H1 (cell line): ENCODE measurements at regions not wholly inside any gene's neighbourhood (a gene's known extent, or its start where the extent isn't known, plus 50 kb on each side); places are given as distances from the start of the nearest gene placed in this dataset.

Source experiments
- CTCF ChIA-PET: fragments of 300-600 bp; sonication (Branson Sonifier 250); formaldehyde crosslinking; loops from one replicate; lab custom pipeline; 2021; ENCODE audit not compliant: partially characterized antibody; lab: Charles Lee
- POLR2A ChIA-PET: fragments of 300-600 bp; sonication (Branson Sonifier 250); formaldehyde crosslinking; loops from one replicate; lab custom pipeline; 2021; ENCODE audit warnings: inconsistent platforms; ENCODE audit not compliant: partially characterized antibody; lab: Charles Lee
- DNase-seq, 2 experiments: peaks; one replicate each; pipeline versions ENCODE4 v3.0.0 to v3.0.0-alpha.2; 2010 to 2022; ENCODE audit warnings: low spot score in 2 of 2, low read depth in 1 of 2, mixed read lengths in 1 of 2
- FAIRE-seq: peaks from 2 replicates; lab custom pipeline; 2011; peaks lifted over from hg19 to GRCh38; lab: Jason Lieb, UNC
- H2AFZ ChIP-seq: 2 replicates; pipeline ENCODE4 v1.8.1; 2012; ENCODE audit warnings: low read length, inconsistent platforms
- H2AK5ac ChIP-seq: 2 replicates; pipeline ENCODE4 v1.6.1; 2013; ENCODE audit warnings: low read depth, low read length
- H2BK120ac ChIP-seq: replicated peaks from 2 replicates; pipeline ENCODE3; 2013; ENCODE audit warnings: low read depth, low read length, inconsistent platforms
- H2BK12ac ChIP-seq: 2 replicates; pipeline ENCODE4 v1.6.1; 2013; ENCODE audit warnings: low read depth, low read length
- H2BK15ac ChIP-seq: 2 replicates; pipeline ENCODE4 v1.6.1; 2013; ENCODE audit warnings: low read length
- H2BK20ac ChIP-seq: 2 replicates; pipeline ENCODE4 v1.6.1; 2013; ENCODE audit warnings: low read length
- H2BK5ac ChIP-seq: 2 replicates; pipeline ENCODE4 v1.6.1; 2013; ENCODE audit warnings: low read depth, low read length
- H3K14ac ChIP-seq: 2 replicates; pipeline ENCODE4 v1.6.1; 2013; ENCODE audit warnings: inconsistent platforms; ENCODE audit not compliant: insufficient read length
- H3K18ac ChIP-seq: 2 replicates; pipeline ENCODE4 v1.6.1; 2013; ENCODE audit warnings: low read length; ENCODE audit errors: extremely low read depth
- H3K23ac ChIP-seq: 2 replicates; pipeline ENCODE4 v1.6.1; 2013; ENCODE audit warnings: inconsistent platforms; ENCODE audit not compliant: insufficient read length
- H3K23me2 ChIP-seq: 2 replicates; pipeline ENCODE4 v1.6.1; 2013; ENCODE audit warnings: low read depth, low read length
- H3K27ac ChIP-seq: 2 replicates; pipeline ENCODE4 v1.6.1; 2011; ENCODE audit warnings: low read depth, low read length, inconsistent platforms
- H3K27me3 ChIP-seq, 4 experiments: replicated peaks in 1 of 4; 1 replicate in 1 of 4; 2 replicates in 3 of 4; pipeline versions ENCODE4 v1.6.1 to v1.8.1; 2011 to 2013; ENCODE audit warnings: low read length in 3 of 4, mild to moderate bottlenecking in 3 of 4, inconsistent platforms in 2 of 4, mixed read lengths in 2 of 4, moderate library complexity in 1 of 4; ENCODE audit not compliant: control insufficient read depth in 3 of 4, insufficient read depth in 3 of 4; ENCODE audit errors: extremely low read depth in 1 of 4
- H3K36me3 ChIP-seq, 4 experiments: 2 replicates each; pipeline versions ENCODE4 v1.6.1 to v1.8.1; 2011 to 2013; ENCODE audit warnings: mild to moderate bottlenecking in 4 of 4, low read length in 3 of 4, moderate library complexity in 2 of 4, control low read depth in 1 of 4, inconsistent platforms in 1 of 4; ENCODE audit not compliant: insufficient read depth in 4 of 4, control insufficient read depth in 2 of 4
- H3K4ac ChIP-seq: replicated peaks from 2 replicates; pipeline ENCODE3; 2013; ENCODE audit warnings: low read length, low read depth, mixed read lengths, inconsistent platforms; ENCODE audit not compliant: insufficient read length
- H3K4me1 ChIP-seq, 4 experiments: replicated peaks in 1 of 4; 1 replicate in 1 of 4; 2 replicates in 3 of 4; pipeline versions ENCODE4 v1.6.1 to v1.8.1; 2011 to 2013; ENCODE audit warnings: low read length in 3 of 4, inconsistent platforms in 2 of 4, mixed read lengths in 1 of 4; ENCODE audit not compliant: insufficient read depth in 4 of 4, control insufficient read depth in 3 of 4
- H3K4me2 ChIP-seq, 2 experiments: 2 replicates each; pipeline versions ENCODE4 v1.6.1 to v1.8.1; 2011 to 2013; ENCODE audit warnings: low read depth in 2 of 2, low read length in 2 of 2, control low read depth in 1 of 2, inconsistent platforms in 1 of 2, mild to moderate bottlenecking in 1 of 2; ENCODE audit not compliant: insufficient read depth in 1 of 2
- H3K4me3 ChIP-seq, 4 experiments: fragments of 200-600, 300-600 bp in 1 of 4; sonication (generic), shearing (Covaris generic), sonication (Bioruptor Twin) in 1 of 4; 2 replicates each; pipeline versions ENCODE4 v1.5.1 to v1.8.1; 2011 to 2016; ENCODE audit warnings: low read length in 4 of 4, low read depth in 3 of 4, control low read depth in 2 of 4, inconsistent platforms in 2 of 4, mild to moderate bottlenecking in 2 of 4, mixed read lengths in 1 of 4, moderate library complexity in 1 of 4; ENCODE audit not compliant: insufficient read depth in 2 of 4; ENCODE audit errors: extremely low read depth in 1 of 4
- H3K56ac ChIP-seq: replicated peaks from 2 replicates; pipeline ENCODE3; 2013; ENCODE audit warnings: low read depth, mild to moderate bottlenecking, mixed read lengths, low read length, inconsistent platforms; ENCODE audit not compliant: insufficient read length
- H3K79me1 ChIP-seq: 2 replicates; pipeline ENCODE4 v1.6.1; 2013; ENCODE audit warnings: low read depth, low read length, control low read depth
- H3K79me2 ChIP-seq, 2 experiments: 2 replicates each; pipeline versions ENCODE4 v1.6.1 to v1.8.1; 2012 to 2013; ENCODE audit warnings: low read length in 2 of 2, mild to moderate bottlenecking in 2 of 2, inconsistent platforms in 1 of 2; ENCODE audit not compliant: insufficient read depth in 2 of 2, control insufficient read depth in 1 of 2
- H3K9ac ChIP-seq, 4 experiments: replicated peaks in 1 of 4; 1 replicate in 1 of 4; 2 replicates in 3 of 4; pipeline versions ENCODE4 v1.6.1 to v1.8.1; 2011 to 2013; ENCODE audit warnings: low read depth in 3 of 4, low read length in 3 of 4, control low read depth in 2 of 4, mild to moderate bottlenecking in 2 of 4, moderate library complexity in 2 of 4, inconsistent platforms in 1 of 4; ENCODE audit errors: extremely low read depth in 1 of 4
- H3K9me3 ChIP-seq, 2 experiments: 2 replicates each; pipeline versions ENCODE4 v1.6.1 to v1.8.1; 2012 to 2013; ENCODE audit warnings: mild to moderate bottlenecking in 2 of 2, moderate library complexity in 2 of 2, control low read depth in 1 of 2, inconsistent platforms in 1 of 2, low read depth in 1 of 2, low read length in 1 of 2, mixed read lengths in 1 of 2; ENCODE audit not compliant: insufficient read depth in 2 of 2
- H4K20me1 ChIP-seq, 2 experiments: replicated peaks in 1 of 2; 2 replicates each; pipeline versions ENCODE3 to v1.8.1; 2011 to 2013; ENCODE audit warnings: inconsistent platforms in 2 of 2, low read length in 2 of 2, mild to moderate bottlenecking in 1 of 2; ENCODE audit not compliant: insufficient read depth in 2 of 2, control insufficient read depth in 1 of 2
- H4K5ac ChIP-seq: 2 replicates; pipeline ENCODE4 v1.6.1; 2013; ENCODE audit warnings: low read length, low read depth, mixed read lengths, inconsistent platforms; ENCODE audit not compliant: insufficient read length
- H4K8ac ChIP-seq: 2 replicates; pipeline ENCODE4 v1.8.0; 2013; ENCODE audit warnings: mild to moderate bottlenecking, moderate library complexity, low read length, inconsistent platforms; ENCODE audit not compliant: insufficient read depth; ENCODE audit errors: extremely low read depth
- H4K91ac ChIP-seq: replicated peaks from 2 replicates; pipeline ENCODE3; 2013; ENCODE audit warnings: low read length, mixed read lengths, inconsistent platforms; ENCODE audit not compliant: insufficient read length
- RNF2 ChIP-seq: fragments of 200-900, 300-1000 bp; sonication (generic); IDR thresholded peaks from 2 replicates; pipeline ENCODE4 v1.7.1; 2016; ENCODE audit warnings: borderline replicate concordance, low read depth, mild to moderate bottlenecking, antibody characterized with exemption, low read length; ENCODE audit not compliant: poor library complexity, severe bottlenecking; ENCODE audit errors: missing control alignments
- WGBS, 2 experiments: shearing (Covaris generic) in 1 of 2; methylation state at CpG; one replicate each; pipeline versions ENCODE4 v1.1.6 to v1.1.7; 2013 to 2015; ENCODE audit warnings: low lambda C conversion rate in 2 of 2, mixed read lengths in 2 of 2, inconsistent platforms in 1 of 2, low coverage in 1 of 2, missing lambda C conversion rate in 1 of 2; ENCODE audit not compliant: insufficient replicate concordance in 2 of 2, insufficient coverage in 1 of 2, insufficient read length in 1 of 2; ENCODE audit errors: extremely low coverage in 1 of 2, missing lambda C conversion rate in 1 of 2; 5-methylcytosine and 5-hydroxymethylcytosine counted together

GRCh38 chr2:43040084-43040854, 186.1 kb downstream of the ZFP36L2 start:
- no peak for FAIRE-seq
- H3K4me1 ChIP-seq, result peaks cover 0 to 10% (median 7%) of the 10 kb centered on the region in 4 experiments; a peak in 6 of 7 replicates
- H2BK120ac ChIP-seq, result no peak overlapping the region

More at GRCh38 chr2:43040084-43040854, 186.1 kb downstream of the ZFP36L2 start:
- WGBS, 2 experiments, result 93% methylated on average over 10 of the region's 10 CpGs; no CpG with 5 or more reads in 1 of the 2 experiments
- Histone ChIP-seq H4K5ac (no peak overlapping the region), H3K14ac (no peak overlapping the region), H4K20me1 (no peaks in the 10 kb centered on the region), H3K4me3 (no peak overlapping the region), H4K91ac (no peak overlapping the region), H3K79me2 (no peaks in the 10 kb centered on the region), H3K23me2 (no peaks in the 10 kb centered on the region), H3K9me3 (no peaks in the 10 kb centered on the region), H3K79me1 (no peaks in the 10 kb centered on the region), H2AK5ac (no peak overlapping the region), H3K56ac (no peak overlapping the region), H3K23ac (no peak overlapping the region), H3K27me3 (no peaks in the 10 kb centered on the region), H2BK12ac (no peak overlapping the region), H3K36me3 (no peaks in the 10 kb centered on the region), H3K18ac (no peak overlapping the region), H2BK5ac (no peak overlapping the region), H2AFZ (no peak overlapping the region), H3K4me2 (no peak overlapping the region), H4K8ac (no peak overlapping the region), H2BK15ac (no peak overlapping the region), H3K27ac (no peak overlapping the region), H2BK20ac (no peak overlapping the region), H3K9ac (no peak overlapping the region; a peak in 1 of 7 replicates), H3K4ac (no peak overlapping the region)
- DNase-seq, result no peak
- ChIA-PET POLR2A (no interaction called here), CTCF (interaction anchor here (1.7 to 3.0 kb wide), 3 partner anchors 13 to 28 kb away, joined by 3 to 18 read pairs (median 4); no protein-coding TSS in a partner anchor)
- TF ChIP-seq RNF2, result no peak
